AG10803 (cell line): ENCODE measurements at regions not wholly inside any gene's neighbourhood (a gene's known extent, or its start where the extent isn't known, plus 50 kb on each side); places are given as distances from the start of the nearest gene placed in this dataset.
"Not testable (repeated sequence)": the region's sequence is repeated elsewhere in the genome, so short reads cannot be mapped to it uniquely, and the experiment has no call there.

Source experiments
- DNase-seq: peaks from one replicate; pipeline ENCODE4 v3.0.0; 2010; ENCODE audit warnings: low read depth
- H3K4me3 ChIP-seq: 2 replicates; pipeline ENCODE4 v1.5.1; 2011; ENCODE audit warnings: mild to moderate bottlenecking, low read length, control low read depth
- TF ChIP-seq, protein P1 (sequence below): conservative IDR thresholded peaks from 2 replicates; pipeline ENCODE4 v1.5.1; 2011; ENCODE audit warnings: mild to moderate bottlenecking, low read length, control low read depth, inconsistent platforms

DNA sequence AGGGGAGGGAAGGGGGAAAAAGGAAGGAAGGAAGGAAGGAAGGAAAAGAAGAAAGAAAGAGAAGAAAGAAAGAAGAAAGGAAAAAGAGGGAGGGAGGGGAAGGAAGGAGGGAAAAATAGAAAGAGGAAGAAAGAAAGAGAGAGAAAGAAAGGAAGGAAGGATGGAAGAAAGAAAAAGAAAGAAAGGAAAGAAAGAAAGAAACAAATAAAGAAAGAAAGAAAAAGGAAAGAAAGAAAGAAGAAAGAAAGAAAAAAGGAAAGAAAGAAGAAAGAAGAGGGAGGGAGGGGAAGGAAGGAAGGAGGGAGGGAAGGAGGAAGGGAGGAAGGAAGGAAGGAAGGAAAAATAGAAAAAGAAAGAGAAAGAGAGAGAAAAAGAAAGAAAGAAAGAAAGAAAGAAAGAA lies 315.8 kb upstream of the PIK3C3 start:
- TF ChIP-seq, protein P1, sequence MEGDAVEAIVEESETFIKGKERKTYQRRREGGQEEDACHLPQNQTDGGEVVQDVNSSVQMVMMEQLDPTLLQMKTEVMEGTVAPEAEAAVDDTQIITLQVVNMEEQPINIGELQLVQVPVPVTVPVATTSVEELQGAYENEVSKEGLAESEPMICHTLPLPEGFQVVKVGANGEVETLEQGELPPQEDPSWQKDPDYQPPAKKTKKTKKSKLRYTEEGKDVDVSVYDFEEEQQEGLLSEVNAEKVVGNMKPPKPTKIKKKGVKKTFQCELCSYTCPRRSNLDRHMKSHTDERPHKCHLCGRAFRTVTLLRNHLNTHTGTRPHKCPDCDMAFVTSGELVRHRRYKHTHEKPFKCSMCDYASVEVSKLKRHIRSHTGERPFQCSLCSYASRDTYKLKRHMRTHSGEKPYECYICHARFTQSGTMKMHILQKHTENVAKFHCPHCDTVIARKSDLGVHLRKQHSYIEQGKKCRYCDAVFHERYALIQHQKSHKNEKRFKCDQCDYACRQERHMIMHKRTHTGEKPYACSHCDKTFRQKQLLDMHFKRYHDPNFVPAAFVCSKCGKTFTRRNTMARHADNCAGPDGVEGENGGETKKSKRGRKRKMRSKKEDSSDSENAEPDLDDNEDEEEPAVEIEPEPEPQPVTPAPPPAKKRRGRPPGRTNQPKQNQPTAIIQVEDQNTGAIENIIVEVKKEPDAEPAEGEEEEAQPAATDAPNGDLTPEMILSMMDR, result no peak
- DNase-seq, result no peak
- no peak overlapping the region for H3K4me3 ChIP-seq

GRCh38 chr18:41631723-41632285 lies 323.2 kb upstream of the PIK3C3 start:
- not testable (repeated sequence) for DNase-seq, H3K4me3 ChIP-seq

- TF ChIP-seq, protein P1, result no peak
- H3K4me3 ChIP-seq, result no peak overlapping the region
Measured at GRCh38 chr18:41630232-41630886, 324.7 kb upstream of the PIK3C3 start.

DNA sequence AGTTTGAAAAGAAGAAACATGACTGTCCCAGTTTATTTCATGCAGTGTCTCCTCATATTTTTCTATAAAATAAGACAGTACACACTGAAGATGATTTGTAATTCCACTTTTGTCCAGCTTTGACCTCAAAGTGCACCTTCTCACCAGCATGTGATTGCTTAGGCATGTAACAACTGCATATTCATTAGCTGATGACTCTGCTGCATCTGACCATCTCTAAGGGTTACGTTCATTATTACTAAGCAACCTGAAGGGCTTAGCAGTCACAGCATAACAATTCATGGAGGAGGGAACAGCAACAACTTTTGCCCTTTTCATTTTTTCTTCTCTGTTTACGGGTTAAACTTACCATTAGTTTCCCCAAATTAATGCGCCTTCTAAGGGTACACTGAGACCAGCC lies 330.6 kb upstream of the PIK3C3 start:
- H3K4me3 ChIP-seq, result no peak overlapping the region
- TF ChIP-seq, protein P1, result no peak

More at GRCh38 chr18:41630232-41630886, 324.7 kb upstream of the PIK3C3 start:
- no peak for DNase-seq

DNA sequence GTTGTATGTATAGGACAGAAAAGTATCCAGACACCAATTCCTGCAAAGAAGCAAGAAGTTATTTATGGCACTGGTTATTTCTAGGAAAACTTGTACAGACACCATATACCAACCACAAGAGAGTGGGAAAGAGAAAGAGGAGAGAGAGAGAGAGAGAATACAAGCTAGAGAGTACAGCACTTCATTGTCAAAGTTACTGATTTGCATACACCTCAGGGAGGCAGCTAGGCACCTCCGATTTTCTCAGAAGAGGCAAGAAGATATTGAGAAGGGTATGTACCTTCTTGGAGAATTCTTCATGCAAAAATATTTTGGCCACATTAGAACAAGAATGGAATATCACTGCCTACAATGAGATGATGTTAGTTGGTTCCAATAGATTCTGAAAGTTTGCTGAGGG lies 333.9 kb upstream of the PIK3C3 start:
- TF ChIP-seq, protein P1, result no peak
- H3K4me3 ChIP-seq, result no peak overlapping the region
- no peak for DNase-seq

More for the DNA sequence above, 330.6 kb upstream of the PIK3C3 start:
- DNase-seq, result peak; percentile 3

- no peak overlapping the region for H3K4me3 ChIP-seq
- no peak for DNase-seq
- TF ChIP-seq, protein P1, result no peak
Measured at GRCh38 chr18:41618147-41618546, 336.9 kb upstream of the PIK3C3 start.

DNA sequence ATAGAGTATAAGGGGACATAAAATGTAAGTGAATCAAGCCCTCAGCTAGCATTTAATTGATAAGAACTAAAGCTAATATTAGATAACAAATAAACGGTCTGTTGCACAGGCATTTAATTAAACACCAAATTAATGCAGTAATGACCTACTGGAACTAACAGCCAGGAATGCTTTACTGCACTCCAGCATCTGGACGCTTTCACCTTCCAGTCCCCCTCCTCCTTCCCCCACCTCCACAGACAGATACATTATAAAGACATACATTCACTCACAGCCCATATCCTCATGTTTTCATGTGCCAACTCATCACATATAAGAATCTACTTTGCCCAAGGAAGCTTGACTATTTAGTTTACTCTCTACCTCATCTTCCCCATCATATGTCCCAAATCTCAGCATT lies 337.4 kb upstream of the PIK3C3 start:
- TF ChIP-seq, protein P1, result no peak
- DNase-seq, result no peak

More for the DNA sequence above, 337.4 kb upstream of the PIK3C3 start:
- H3K4me3 ChIP-seq, result no peak overlapping the region
